Ammon's horn (tissue), 1 donor: ENCODE measurements at regions not wholly inside any gene's neighbourhood (a gene's known extent, or its start where the extent isn't known, plus 50 kb on each side); places are given as distances from the start of the nearest gene placed in this dataset.

Experiments used
- DNase-seq: peaks from one replicate; pipeline ENCODE4 v3.0.0-alpha.2; 2016; ENCODE audit warnings: low spot score

DNA sequence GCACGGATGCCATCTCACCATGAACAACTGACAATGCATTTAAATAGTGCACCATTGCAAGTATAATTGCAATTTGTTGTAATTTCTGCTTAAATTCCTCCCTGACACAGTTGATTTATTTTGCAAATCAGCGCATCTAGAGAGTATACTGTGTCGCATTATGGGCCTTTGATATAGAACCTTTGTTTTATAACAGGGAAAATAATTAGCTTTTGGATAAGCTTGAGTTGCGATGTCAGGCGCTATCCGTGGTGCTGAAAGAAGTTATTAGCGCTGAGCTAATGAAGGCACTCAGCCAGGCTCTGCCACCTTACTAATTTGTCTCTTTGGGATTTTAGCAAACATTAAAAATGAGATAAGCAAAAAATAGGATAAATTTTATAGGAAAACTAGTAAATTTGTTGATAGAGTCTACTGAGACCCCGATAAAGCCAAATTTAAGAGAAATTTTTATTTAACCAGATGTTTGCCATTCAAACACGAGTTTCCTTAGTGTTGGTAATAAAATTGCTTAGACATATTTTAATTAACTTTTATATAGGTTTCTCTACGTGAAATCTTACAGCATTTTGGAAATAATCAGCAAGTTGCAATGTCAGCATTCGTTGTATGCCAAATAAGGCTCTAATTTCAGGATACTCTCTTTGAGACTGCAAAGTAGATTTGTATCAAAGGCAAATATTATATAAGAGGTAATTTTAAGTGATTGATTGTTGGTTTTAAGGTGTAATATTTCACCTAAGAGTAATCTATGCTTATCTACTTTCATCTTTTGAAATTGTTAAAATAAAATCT lies 355.5 kb downstream of the TLR4 start:
- peak; percentile 28 for DNase-seq

DNA sequence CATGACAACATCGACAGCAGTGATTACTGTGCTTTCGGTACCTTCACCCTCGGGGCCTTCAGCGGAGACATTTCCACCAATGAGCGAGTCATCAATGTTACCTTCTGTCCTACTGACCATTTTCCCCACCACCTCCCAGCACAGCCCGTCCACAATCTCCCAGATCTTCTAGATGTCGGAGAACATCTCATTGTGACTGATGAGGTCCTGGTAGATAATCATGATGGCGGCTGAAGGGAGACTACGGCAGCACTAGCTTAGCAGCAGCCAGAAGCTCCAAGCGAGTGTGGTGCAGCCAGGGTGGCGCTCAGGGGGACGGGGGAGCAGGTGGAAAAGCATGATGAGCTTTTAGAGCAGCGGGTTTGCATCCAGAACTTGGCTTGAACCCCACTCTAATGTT lies 379.0 kb downstream of the TLR4 start:
- DNase-seq: no peak

DNA sequence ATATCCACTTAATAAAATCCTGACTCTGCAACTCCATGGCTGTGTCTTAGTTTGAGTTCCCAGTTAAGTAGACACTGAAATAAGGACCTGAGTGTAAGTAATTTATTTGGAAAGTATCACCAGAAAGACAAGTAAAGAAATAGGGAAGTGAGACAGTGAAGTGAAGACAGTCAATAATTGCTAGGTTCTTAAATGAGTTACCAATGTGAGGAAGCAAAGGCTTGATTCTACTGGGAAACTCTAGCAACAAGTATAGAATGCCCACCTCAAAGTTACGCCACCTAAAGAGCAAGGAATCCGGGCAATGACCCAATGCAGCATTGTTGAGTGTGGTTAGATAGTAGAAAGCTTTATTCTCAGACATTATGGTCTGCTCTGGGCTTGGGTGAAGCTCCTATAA lies 383.9 kb downstream of the TLR4 start:
- DNase-seq: no peak

DNA sequence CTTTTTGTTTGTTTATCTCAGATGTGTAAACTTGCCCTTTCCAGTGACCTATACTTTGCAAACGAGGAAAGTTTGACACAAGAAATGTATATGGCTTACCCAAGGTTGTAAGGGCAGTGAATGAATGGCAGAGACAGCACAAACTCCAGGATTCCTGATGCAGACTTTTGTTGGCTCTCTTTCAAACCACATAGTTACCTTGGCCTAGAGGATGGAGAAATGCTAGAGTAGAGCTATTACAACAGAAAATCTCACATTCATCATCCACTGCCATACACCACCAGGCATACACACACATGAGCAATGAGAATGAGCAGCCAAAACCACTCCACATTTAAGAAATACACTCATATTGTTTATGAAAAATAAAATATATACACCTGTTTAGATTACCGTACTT lies 387.0 kb downstream of the TLR4 start:
- DNase-seq: peak; percentile 12

DNA sequence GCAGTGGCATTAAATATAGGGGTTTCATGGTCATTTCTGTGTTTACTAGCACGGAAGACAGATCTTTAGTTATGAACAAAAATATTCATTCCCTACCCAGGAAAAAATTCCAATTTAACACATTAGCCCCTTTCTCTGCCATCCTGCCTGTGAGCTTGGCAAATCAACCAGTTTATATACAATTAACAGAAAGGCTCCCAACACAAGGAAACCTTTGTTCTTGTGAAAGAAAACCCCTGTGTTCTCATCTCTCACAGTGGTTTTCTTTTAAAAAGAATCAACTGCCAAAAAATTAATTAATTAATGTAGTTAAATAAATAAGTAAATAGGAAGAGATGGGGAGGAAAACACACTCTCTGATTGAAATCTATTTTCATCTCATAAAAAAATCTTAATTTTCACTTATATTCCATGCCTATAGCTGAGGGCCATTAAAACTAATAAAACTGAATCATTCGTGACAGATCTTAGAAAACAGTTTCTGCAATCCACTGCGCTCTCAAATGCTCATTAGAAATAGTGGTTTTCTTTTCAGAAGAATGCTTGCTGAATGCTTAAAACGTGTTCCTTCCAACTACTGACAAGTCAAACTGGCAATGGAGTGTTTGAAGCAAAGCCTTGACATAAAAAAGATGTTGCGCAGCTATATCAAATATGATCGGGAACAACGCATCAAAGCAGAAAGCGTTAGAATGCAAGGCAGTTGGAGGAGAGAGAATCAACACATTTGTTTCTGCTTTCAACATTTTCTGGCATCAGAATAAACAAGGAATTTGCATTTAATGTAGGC lies 387.7 kb downstream of the TLR4 start:
- DNase-seq: peak; percentile 79

DNA sequence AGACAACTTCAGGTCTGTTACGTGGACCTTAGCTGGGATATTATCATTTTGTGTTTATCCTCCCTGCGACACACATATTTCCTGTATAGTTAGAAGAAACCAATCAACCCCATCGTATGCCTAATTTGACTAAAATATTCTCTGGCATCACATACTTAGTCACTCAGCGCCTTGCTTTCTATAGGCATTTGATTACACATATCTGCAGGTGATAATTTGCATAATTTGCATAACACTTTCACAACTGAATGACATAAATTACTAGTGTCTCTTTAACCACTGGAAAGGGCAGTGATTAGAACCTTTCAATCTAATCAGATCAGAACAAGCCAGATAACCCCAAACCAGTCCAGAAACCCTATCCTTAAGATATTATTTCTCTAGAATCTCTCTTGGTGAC lies 390.2 kb downstream of the TLR4 start:
- DNase-seq: no peak

DNA sequence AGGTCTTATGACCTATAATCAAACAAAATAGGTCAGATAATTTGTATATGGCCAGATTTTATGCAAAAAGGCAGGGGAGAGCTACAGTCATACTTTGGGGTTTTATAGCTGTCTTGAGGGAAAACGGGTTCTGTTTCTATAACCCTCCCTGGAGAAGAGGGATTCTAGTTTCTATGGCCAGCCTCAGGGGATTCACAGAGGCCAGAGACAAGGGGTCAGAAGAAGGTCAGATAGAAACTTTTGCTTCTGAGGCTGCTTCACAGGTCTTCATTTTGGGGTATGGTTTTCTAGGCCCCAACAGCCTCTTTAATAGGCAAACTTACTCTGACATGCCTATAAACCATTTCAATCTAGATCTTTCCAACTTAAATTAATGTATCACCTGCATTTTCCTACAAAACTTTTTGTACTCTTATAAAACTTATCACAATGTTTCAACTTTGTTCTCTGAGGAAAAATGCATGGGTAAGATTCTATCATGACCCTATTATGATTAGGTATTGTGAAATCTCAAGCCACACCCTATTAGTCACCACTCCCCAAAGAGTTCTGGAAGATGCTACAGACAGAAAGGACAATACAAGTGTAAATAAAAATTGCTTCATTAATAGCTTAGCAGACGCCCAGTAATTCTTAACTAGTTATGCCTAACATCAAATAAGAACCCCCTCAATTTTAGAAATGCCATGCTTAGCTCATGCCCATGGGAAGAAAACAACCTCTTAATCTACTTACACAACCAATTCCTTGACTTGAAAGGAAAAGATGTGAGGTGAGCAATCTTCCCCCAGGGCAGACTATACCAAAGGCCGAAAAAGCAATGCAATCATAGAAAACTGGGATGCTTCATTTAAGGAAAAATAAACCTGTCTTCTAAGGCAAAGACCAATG lies 396.6 kb downstream of the TLR4 start:
- DNase-seq: no peak

DNA sequence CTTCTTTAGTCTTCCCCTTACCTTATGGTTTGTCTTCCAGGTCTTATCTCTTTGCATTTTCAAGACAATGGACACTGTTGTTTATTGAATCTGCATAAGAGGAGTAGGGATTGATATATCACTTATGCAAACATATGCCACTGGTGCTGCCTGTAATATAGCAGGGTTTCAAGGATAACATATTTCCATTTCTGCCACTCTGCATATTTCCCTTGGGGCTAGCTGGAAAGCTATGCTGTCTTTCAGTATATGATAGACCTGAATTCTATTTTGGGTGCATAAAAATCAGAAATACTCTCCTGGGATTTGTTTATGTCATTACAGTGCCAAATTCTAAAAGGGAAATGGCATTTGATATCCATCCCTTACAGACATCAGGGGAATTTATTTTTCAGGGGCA lies 400.2 kb downstream of the TLR4 start:
- DNase-seq: no peak

DNA sequence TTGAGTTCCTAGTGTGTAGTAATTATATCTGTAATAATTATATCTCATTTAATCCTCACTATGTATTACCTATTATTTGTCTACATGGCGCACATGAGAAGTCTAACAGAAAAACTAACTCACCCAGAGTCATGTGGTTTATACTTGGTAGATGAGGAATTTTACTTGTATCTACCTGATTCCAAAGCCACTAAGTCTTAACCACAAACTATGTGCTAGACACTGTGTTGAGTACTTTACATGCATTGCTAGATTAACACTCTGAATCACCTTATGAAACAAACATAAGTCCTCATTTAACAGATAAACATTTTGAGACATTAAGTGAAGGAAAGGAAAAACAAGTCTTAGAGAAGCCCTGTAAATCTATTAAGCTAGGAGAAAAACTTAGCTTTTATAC lies 404.8 kb downstream of the TLR4 start:
- no peak for DNase-seq

DNA sequence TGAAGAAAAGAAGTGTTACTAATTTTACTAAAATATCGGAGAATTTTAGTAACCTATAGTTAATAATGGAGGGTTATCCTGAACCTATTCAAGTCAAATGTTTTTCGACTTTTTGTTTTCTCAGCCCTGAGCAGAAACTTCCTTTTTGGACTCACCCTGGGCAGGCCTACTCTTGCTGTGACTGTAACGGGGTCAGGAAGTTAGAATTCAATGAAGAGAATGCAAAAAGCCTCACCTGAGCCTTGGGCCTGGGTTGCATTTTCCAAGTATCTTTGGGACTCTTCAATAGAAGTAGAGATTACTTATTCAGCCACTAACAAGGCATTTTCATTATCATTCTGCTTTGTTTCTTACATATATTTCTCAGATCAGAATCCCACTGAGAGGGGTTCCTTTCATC lies 405.3 kb downstream of the TLR4 start:
- no peak for DNase-seq

DNA sequence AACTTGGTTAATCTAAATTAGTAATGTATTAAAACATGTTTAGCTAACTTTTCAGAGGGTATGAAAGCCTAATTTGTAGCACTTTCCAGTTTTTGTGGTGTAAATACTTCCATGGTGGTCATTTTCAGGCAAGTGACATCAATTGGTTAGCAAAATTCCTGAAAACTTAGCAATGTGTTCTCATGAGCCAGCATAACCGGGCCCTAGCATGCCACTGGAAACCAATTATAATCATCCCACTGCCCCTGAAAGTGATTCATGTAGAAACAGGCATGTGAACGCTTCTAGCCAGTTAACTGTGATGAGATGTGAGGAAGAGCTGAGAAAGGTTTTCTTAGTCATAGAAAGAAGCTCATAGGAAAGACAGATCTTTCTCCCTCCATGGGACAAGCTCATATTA lies 417.2 kb downstream of the TLR4 start:
- no peak for DNase-seq

DNA sequence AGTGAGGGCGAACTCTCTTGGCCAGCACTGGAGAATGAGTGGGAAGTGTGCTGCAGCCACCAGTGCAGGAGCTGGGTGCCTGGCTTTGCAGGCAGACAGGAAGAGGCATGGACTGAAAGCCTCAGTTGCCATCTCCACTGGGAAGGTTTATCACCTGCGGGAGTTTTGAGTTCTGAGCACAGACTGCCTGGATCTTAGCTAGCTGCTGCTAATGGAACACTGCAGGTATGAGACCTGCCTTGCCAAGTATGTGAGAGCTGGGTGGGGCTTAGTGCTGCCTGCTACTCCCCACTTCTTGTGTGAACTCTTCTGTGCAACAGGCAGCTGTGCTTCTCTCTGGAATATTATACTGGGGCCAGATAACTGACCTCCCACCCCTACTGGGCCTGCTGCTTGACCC lies 424.1 kb downstream of the TLR4 start:
- DNase-seq: no peak

DNA sequence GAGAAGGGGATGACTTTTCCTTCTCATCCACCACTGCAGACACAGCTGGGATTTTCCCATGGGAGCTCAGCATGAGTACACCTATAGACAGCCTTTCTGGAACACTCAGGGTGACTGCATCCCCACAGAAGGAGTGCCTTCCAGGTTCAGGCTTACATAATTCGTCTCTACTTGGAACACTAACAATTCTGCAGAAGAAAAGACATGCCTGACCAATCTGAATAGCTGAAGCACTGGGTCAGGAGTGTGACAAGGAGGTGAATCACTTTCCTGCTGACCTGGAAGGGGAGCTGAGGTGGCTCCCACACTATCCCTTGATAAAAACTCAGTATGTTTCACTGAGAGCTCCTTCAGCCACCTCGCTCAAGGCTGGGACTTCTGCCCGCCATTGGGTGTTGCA lies 425.3 kb downstream of the TLR4 start:
- DNase-seq: no peak

DNA sequence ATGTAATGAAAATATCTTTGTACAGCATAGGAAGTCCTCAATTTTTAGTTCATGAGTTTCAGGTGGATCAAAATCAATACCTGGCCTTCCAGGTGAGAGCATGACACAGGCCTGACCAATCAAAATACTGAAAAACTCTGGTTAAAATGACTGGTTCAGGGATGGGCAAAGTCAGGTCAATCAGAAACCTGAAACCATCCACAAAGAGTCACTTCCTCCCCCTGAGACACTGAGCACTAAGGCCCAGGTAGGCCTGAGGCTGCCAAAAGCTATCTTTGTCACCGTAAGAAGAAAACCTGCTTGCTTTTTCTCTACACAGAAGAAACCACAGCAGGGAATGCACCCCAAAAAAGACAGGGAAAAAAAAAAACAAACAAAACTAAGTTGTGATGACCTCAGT lies 444.8 kb downstream of the TLR4 start:
- no peak for DNase-seq

DNA sequence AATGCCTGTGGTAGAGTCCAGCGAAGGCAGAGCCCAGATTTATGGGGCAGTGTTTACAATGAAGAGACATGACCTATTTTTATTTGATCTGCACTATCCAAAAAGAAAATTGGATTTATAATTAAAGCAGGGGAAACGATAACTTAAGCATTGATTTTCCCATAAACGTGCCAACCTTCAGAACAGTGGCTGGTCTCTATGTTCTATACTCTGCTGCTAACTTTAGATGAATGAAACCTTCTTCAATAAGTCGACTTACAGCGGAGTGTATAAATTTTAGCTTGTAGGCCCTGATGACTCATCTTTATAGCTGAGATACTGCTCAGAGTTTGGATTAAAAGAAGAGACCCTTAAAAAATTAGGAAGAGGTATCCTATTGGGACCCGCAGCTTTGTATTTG lies 452.6 kb downstream of the TLR4 start:
- no peak for DNase-seq

DNA sequence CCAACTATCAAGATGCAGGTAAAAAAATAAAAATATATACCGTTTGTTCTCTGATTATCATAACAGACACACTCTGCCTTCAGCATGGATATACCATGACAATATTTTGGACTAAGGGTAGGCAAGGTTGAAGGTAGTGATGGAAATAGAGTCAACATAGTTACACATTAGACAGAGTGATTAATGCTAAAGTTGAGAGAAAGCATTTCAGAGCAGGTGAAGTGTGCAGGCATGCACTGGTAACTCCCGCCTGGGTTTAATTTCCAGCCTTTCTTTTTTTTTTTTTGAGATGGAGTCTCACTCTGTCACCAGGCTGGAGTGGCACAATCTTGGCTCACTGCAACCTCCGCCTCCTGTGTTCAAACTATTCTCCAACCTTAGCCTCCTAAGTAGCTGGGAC lies 458.5 kb downstream of the TLR4 start:
- DNase-seq: no peak

DNA sequence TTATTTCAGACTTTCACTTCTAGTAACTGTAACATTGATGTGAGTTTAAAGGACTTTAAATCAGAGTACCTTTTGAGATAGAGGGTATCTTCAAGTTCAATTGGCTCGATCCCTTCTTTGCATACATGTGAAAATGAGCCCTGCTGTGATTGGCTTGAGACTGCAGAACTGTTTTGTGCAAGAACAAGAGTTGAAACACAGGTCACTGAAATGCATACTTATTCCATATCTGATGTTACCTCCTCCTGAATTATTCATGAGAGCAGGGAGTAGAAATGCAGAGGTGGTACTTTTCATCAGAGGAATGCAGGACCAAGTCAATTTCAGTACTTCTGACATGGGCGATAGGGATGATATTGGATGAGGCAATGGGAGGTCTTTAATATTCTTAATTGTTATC lies 459.5 kb downstream of the TLR4 start:
- no peak for DNase-seq

DNA sequence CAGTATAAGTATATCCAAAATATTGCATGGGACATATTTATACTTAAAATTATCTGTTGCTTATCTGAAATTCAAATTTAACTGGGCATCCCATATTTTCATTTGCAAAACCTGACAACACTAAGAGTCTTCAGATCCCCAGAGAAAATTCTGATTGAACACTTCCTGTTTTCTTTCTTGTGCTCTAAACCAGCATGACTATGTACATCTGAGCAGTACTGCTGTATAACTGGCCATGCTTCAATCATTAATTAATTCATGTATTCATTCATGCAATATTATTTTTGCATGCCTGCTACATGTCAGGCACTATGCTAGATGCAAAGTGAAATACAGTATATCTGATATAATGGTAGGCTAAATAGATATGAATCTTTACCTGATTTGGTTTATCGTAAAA lies 461.2 kb downstream of the TLR4 start:
- DNase-seq: no peak

DNA sequence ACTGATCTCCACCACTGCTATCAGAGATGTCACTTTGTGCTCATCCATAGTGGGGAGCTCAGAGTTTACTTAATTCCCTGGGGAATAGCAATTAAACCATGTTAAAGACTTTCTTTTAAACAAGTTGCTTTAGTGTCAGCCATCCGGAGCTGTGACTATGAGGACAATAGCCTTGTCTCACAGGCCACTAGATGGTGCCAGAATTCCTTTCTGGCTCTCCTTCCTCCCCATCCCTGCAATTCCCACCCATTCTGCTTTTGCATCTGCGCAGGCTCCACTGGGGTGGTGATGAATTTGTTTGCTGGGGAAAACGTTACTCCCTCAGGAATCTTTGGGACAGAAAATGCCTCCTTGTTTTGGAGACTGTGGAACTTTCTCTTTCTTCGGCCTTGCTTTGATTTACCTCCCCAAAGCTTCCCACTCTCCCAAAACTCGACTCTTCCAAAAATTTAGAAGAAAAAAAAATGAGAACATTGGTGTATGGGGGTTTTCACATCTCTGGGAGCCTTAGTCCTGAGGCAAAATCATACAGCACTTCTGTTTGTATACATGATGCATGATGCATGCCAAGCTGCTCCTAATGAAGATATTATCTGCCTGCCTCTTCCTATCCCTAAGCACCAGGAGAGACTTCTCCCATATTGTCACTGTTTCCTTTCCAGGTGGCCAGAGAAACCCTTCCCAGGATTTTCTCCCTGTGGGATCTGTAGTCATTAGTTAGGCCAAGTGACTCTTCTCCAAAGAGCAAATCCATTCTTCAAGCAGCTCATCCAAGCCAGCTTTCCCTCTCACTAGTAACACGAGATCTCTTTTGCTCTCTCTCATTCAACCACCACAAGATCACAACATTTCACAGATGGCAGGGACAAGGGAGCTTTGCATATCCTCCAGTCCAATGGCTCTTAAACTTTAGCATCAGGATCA lies 466.1 kb downstream of the TLR4 start:
- DNase-seq: peak; percentile 92

DNA sequence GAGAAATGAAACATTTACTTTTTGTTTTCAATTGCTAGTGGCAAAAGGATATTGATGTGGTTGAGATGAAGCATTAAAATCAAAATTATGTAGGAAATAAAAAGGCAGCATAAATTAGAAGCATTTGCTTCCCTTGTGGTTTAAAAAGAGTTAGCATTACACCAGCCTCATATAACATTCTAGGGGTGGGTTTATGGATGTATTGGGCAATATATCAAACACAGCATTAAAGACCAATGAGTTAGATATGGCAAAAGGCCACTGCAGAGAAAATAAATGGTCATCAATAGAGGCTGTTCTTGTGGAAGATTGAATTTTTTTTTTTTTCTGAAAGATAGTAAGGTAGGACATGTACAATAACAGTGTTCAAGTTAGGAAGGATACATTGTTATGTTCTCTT lies 473.0 kb downstream of the TLR4 start:
- DNase-seq: no peak

DNA sequence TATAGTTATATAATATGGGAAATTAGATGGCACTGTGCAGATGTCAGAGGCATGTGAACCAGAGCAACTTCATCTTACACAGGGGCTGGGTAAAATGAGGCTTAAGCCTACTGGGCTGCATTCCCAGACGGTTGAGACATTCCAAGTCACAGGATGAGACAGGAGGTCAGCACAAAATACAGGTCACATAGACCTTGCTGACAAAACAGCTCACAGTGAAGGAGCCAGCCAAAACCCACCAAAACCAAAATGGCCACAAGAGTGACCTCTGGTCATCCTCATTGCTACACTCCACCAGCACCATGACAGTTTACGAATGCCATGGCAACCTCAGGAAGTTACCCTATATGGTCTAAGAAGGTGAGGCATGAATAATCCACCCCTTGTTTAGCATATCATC lies 479.4 kb downstream of the TLR4 start:
- no peak for DNase-seq

DNA sequence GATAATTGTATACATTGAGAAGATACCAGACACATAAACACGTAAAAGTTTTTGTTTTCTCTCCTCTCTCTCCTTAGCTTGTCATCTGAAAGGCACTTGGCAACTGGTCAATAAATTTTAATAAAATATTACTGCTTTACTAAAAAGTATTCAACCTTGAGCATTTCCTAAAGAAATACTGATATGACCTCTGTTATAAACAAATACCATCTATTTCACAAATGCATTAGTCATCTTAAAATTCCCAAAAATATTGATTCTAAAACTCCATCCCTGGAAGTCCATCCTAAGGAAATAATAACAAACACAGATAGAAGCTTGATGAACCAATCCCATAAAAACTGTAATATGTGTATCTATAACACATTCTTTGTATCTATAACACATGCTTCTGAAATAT lies 483.2 kb downstream of the TLR4 start:
- no peak for DNase-seq
